NCI-H748 treated with DMSO at 0.1 percent for 48 hours (cell line): ENCODE measurements at regions not wholly inside any gene's neighbourhood (a gene's known extent, or its start where the extent isn't known, plus 50 kb on each side); places are given as distances from the start of the nearest gene placed in this dataset.
"Not testable (repeated sequence)": the region's sequence is repeated elsewhere in the genome, so short reads cannot be mapped to it uniquely, and the experiment has no call there.

Source experiments
- DNase-seq: peaks from one replicate; lab custom pipeline; 2025; lab: John Stamatoyannopoulos, UW

DNA sequence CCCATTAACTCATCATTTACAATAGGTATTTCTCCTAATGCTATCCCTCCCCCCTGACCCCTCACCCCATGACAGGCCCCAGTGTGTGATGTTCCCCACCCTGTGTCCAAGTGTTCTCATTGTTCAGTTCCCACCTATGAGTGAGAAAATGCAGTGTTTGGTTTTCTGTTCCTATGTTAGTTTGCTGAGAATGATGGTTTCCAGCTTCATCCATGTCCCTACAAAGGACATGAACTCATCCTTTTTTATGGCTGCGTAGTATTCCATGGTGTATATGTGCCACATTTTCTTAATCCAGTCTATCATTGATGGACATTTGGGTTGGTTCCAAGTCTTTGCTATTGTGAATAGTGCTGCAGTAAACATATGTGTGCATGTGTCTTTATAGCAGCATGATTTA lies 378.3 kb downstream of the HLX start:
- DNase-seq: not testable (repeated sequence)

- not testable (repeated sequence) for DNase-seq
These were observed 383.4 kb downstream of the HLX start for GRCh38 chr1:221262677-221263076.

DNA sequence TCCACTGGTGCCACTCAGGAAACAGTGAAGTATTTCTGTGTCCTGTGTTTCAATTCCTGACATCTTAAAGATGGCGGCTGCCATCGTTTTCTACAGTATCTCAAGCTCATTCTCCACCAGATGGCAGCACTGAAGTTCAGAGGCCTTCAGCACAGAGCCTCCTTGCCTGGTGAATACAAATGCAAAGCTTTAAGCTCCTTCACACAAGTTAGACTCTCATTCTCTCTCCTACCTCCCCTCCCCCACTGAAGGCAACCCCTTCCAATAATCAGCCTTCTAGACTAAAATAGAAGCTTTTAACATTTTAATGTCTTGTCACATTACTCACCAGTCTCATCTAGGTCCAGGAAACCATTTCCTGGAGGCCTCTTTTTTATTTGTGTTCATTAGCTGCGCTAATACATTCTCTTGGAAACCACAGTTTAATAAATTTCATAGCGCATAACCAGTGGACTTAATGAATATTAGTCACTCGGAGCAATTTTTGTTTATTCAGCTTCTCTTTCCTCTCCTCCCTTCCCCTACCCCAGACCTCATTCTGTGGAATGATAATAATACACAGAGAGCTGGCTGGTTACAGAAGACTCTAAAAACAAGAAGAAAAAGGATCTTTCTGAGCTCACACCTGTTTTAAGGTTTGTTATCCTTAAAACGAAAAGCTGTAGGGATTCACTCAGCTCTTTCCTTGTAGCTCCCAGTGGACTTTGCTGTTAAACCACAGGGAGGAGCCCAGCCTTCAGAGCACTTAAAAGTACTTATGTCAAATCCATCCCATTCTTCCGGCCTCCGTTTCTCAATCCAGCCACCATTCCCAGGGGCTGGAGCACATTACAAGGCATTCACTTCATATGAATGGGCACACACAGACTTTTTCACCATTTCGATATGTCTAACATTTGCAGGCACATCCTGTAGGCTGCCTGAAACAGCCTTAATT lies 384.9 kb downstream of the HLX start:
- DNase-seq: peak; percentile 65

- DNase-seq: no peak
These were observed 385.6 kb downstream of the HLX start for GRCh38 chr1:221264848-221265247.

- DNase-seq: no peak
These were observed 389.1 kb downstream of the HLX start for GRCh38 chr1:221268295-221268694.

- no peak for DNase-seq
These were observed 392.5 kb downstream of the HLX start for GRCh38 chr1:221271701-221272100.

DNA sequence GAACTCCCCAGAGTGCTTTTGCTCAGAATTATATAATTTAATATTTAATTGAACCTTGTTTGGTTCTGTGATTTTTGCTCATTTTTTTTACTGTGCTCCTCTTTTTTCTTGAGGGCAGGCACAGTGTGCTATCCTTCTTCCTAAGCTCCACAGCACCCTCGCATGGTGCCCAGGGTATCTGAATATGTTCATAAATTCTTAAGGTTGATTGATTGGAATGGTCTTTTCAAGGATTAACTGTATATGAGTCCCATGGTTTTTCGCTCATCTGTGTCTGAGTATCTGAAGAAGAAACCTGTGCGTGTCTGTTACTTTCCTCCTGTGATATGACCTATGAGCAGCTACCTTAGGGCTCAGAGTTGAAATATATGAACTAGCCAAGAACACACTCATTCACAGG lies 393.7 kb downstream of the HLX start:
- no peak for DNase-seq

DNA sequence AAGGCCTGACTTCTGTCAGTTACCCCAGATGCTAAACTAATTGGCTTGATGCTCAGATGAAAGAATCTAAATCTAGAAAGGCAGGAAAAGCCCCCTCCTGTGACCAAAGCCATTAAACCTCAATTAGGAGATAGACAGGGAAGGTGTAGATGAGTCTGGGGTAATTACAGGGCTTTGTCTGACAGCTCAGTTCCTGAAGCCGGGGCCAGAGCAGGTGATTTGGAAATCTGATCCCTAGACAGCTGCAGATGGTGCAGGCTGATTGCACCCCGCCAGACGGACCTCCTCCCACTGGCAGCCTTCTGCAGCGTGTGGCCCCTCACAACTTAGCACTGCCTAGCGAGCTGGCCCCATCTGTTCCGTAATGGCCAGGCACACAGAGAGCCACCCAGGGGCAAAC lies 395.1 kb downstream of the HLX start:
- DNase-seq: peak; percentile 90

GRCh38 chr1:221276896-221277409 lies 397.7 kb downstream of the HLX start:
- no peak for DNase-seq

- DNase-seq: no peak
These were observed 399.9 kb downstream of the HLX start for GRCh38 chr1:221279146-221279545.

DNA sequence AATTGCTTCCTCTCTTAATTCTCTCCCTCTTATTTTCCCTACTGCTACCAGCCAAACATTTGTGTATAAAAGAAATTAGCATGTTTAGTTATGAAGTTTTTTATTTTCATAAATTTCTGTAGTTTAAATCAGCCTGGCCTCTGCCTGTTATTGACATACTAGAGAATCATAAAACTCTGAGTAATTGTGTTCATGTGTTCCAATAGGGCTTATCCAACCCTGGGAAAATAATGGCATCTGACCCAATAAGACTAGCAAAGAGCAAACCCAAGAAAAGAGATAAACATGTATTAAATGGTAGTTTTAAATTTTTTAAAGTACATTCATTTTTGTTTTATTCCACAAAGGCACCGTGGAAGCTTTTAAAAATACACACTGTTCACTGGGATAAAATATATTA lies 404.3 kb downstream of the HLX start:
- DNase-seq: peak; percentile 36

DNA sequence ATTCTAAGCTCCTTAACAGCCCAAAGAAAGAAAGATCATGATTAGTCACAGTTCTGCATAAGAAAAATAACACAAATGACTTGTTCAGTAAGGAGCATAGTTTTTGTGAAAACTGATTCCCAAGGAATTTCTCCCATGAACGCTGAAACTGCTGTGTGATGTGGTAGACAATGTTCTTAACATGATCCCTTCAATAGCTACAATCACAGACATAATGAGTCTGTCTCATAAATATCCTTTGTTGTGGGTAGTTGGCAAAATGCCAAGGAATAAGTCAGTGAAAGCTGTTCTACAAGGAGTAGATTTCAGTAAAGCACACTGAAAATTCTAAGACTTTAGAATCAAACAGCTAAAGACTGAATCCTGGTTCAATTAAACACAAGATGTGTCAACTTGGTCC lies 404.8 kb downstream of the HLX start:
- DNase-seq: peak; percentile 79

- not testable (repeated sequence) for DNase-seq
These were observed 405.7 kb downstream of the HLX start for GRCh38 chr1:221284991-221285390.

GRCh38 chr1:221285458-221286210 lies 406.4 kb downstream of the HLX start:
- DNase-seq: not testable (repeated sequence)

- DNase-seq: no peak
These were observed 407.2 kb downstream of the HLX start for GRCh38 chr1:221286399-221286798.

DNA sequence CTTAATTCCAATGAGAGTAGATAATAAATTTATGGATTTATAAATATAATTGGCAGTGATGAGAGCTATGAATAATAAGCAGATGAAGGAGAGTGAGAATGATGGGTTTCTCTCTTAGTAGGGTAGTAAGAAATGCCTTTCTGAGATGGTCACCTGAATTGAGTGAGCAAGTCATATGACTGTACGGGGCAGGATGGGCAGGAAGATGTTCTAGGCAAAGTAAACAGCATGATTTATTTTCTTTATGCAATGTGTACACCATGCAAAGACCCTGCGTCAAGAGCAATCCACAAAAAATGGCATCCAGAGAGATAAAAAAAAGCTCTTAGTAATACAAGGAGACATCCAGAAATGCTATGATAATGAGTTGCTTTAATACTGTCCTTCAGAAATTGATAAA lies 409.9 kb downstream of the HLX start:
- DNase-seq: peak; percentile 36

DNA sequence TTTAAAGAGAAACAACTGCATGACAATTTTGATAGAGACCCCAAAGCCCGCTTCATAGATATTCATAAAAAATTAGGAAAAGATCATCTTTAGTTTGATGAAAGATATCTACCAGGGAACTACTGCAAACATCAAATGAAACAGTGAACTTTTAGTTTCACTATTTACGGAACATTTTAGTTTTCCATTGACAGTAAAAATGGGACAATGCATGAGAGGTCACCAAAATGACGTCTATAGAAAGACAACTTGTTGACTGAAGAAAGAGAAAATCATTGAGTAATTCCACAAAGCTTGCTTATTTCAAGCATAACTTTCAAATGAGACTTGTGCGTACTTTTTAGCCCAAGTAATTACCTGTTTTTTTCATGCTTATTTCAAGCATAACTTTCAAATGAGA lies 411.4 kb downstream of the HLX start:
- DNase-seq: no peak

- DNase-seq: no peak
These were observed 411.9 kb downstream of the HLX start for GRCh38 chr1:221291113-221291512.

- peak; percentile 84 for DNase-seq
These were observed 413.4 kb downstream of the HLX start for GRCh38 chr1:221292652-221293051.

DNA sequence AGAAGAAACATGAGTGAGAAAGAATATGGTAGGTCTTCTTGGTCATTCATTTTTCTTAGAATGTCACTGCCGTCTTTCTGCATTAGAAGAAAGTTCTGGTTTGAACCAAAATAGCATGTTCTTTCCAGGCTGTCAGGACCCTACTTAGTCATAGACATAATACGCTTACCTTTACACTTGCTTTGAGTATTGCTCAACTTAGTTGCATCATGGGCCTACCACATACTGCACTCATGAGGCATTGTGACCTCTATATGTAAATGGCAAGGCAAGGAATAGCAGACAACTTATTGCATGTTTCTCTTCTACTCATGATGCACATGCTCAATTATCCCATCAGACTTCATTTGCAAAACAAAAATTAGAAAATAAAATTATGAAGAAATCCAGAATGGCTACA lies 415.0 kb downstream of the HLX start:
- DNase-seq: no peak

DNA sequence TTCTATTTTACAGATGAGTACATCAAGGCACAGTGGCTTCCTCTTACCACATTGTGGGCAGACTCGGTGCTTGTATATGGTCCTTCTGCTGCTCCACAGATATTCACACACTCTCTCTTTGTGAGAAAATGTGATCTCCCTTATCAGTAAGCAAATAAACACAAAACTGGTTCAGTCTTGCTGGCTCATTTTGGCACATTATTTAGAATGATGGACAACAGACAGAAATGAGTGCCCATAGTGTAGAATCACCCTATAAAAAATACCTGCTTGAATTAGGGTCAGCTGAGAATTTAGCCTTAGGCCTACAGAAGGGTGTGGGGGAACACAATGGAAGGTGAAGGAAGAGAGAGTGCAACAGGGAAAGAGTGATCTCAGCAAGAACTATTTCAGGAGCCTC lies 423.1 kb downstream of the HLX start:
- peak; percentile 12 for DNase-seq

- no peak for DNase-seq
These were observed 423.6 kb downstream of the HLX start for GRCh38 chr1:221302810-221303209.

- DNase-seq: no peak
These were observed 424.4 kb downstream of the HLX start for GRCh38 chr1:221303623-221304022.
